A549 (cell line): ENCODE measurements at regions not wholly inside any gene's neighbourhood (a gene's known extent, or its start where the extent isn't known, plus 50 kb on each side); places are given as distances from the start of the nearest gene placed in this dataset.

Experiments used
- ATAC-seq, 2 experiments: fragments of 200-7000 bp in 1 of 2; fragments of >200 bp in 1 of 2; cut with Nextera tagmentation in 1 of 2; cut with Tn5 transposase in 1 of 2; 3 replicates each; pipeline versions ENCODE4 v1.8.0 to v1.9.1; 2018 to 2020; ENCODE audit warnings: mild to moderate bottlenecking in 1 of 2, moderate library complexity in 1 of 2
- CTCF ChIA-PET: fragments of 300-600 bp; sonication (Branson Sonifier 250); formaldehyde crosslinking; extraction: SDS; loops from one replicate; lab custom pipeline; 2021; ENCODE audit warnings: antibody characterized with exemption, inconsistent platforms; lab: Yijun Ruan, JAX
- POLR2A ChIA-PET: fragments of 350-600 bp; formaldehyde crosslinking; extraction: SDS; loops from one replicate; lab custom pipeline; 2021; ENCODE audit warnings: antibody characterized with exemption, inconsistent platforms; lab: Yijun Ruan, JAX
- DNase-seq, 2 experiments: peaks; one replicate each; pipeline versions ENCODE4 v3.0.0 to v3.0.0-alpha.2; 2011 to 2016; ENCODE audit warnings: low read depth in 1 of 2, low spot score in 1 of 2
- FAIRE-seq: peaks from 2 replicates; lab custom pipeline; 2011; peaks lifted over from hg19 to GRCh38; lab: Jason Lieb, UNC
- H3K27ac ChIP-seq, 2 experiments: fragments of >200 bp; sonication (Bioruptor Twin); formaldehyde crosslinking; 3 replicates each; pipeline ENCODE4 v1.5.1; 2016 to 2017
- H3K4me1 ChIP-seq: fragments of >200 bp; sonication (Bioruptor Twin); formaldehyde crosslinking; 3 replicates; pipeline ENCODE4 v1.6.1; 2016
- H3K4me2 ChIP-seq: fragments of >200 bp; sonication (Bioruptor Twin); formaldehyde crosslinking; 3 replicates; pipeline ENCODE4 v1.6.1; 2016
- H3K4me3 ChIP-seq: fragments of >200 bp; sonication (Bioruptor Twin); formaldehyde crosslinking; 3 replicates; pipeline ENCODE4 v1.5.1; 2016
- H3K9me3 ChIP-seq: fragments of >200 bp; sonication (Bioruptor Twin); formaldehyde crosslinking; 3 replicates; pipeline ENCODE4 v1.6.1; 2016
- ATOH8 ChIP-seq: fragments of 250-450 bp; sonication (Bioruptor Pico); IDR thresholded peaks from 2 replicates; pipeline ENCODE4 v1.5.0; 2020; ENCODE audit warnings: low read depth, mild to moderate bottlenecking, moderate library complexity
- BHLHE40 ChIP-seq: IDR thresholded peaks from 2 replicates; pipeline ENCODE4 v1.6.1; 2012; ENCODE audit warnings: low read depth, low read length, inconsistent platforms
- CBX2 ChIP-seq: fragments of 200-600 bp; sonication (generic); IDR thresholded peaks from 2 replicates; pipeline ENCODE4 v1.6.1; 2016; ENCODE audit warnings: low read depth, mild to moderate bottlenecking, borderline replicate concordance
- CBX8 ChIP-seq: fragments of 200-600 bp; sonication (generic); IDR thresholded peaks from 2 replicates; pipeline ENCODE4 v1.6.1; 2016
- CEBPB ChIP-seq, 2 experiments: fragments of >200 bp in 1 of 2; sonication (Bioruptor Twin) in 1 of 2; formaldehyde crosslinking in 1 of 2; IDR thresholded peaks; 2 replicates each; pipeline ENCODE4 v1.6.1; 2012 to 2016
- CHD4 ChIP-seq: fragments of 200-600 bp; sonication (generic); IDR thresholded peaks from 2 replicates; pipeline ENCODE4 v1.6.1; 2016; ENCODE audit warnings: antibody characterized with exemption, mild to moderate bottlenecking, borderline replicate concordance
- EHF ChIP-seq: fragments of 250-450 bp; sonication (Bioruptor Pico); IDR thresholded peaks from 2 replicates; pipeline ENCODE4 v1.5.0; 2020; ENCODE audit warnings: mild to moderate bottlenecking
- HES2 ChIP-seq: fragments of >200 bp; sonication (Bioruptor Twin); formaldehyde crosslinking; IDR thresholded peaks from 2 replicates; pipeline ENCODE4 v1.6.1; 2016
- HMGXB4 ChIP-seq: fragments of 250-450 bp; sonication (Bioruptor Pico); IDR thresholded peaks from 2 replicates; pipeline ENCODE4 v1.5.0; 2021; ENCODE audit warnings: mild to moderate bottlenecking, moderate library complexity, borderline replicate concordance
- HOXB13 ChIP-seq: fragments of 250-450 bp; sonication (Bioruptor Pico); IDR thresholded peaks from 2 replicates; pipeline ENCODE4 v1.5.0; 2020; ENCODE audit warnings: low read depth, mild to moderate bottlenecking, moderate library complexity
- KDM1A ChIP-seq: fragments of 200-600 bp; sonication (generic); IDR thresholded peaks from 2 replicates; pipeline ENCODE4 v1.6.1; 2016; ENCODE audit warnings: low read depth, mild to moderate bottlenecking
- MYC ChIP-seq: IDR thresholded peaks from 2 replicates; pipeline ENCODE4 v1.6.1; 2012; ENCODE audit warnings: mild to moderate bottlenecking, inconsistent platforms, low read length, improper control_type of control experiment, borderline replicate concordance
- NFE2L2 ChIP-seq: fragments of 150-350 bp; conservative IDR thresholded peaks from 2 replicates; pipeline ENCODE4 v1.6.1; 2014; ENCODE audit warnings: low read length
- NPAS2 ChIP-seq: fragments of 250-450 bp; sonication (Bioruptor Pico); IDR thresholded peaks from 2 replicates; pipeline ENCODE4 v1.8.0; 2022; ENCODE audit warnings: mild to moderate bottlenecking, moderate library complexity, borderline replicate concordance
- NR3C1 ChIP-seq: fragments of >200 bp; sonication (Bioruptor Twin); formaldehyde crosslinking; IDR thresholded peaks from 3 replicates; pipeline ENCODE4 v1.6.1; 2017
- PHF8 ChIP-seq: fragments of 200-600 bp; sonication (generic); IDR thresholded peaks from 2 replicates; pipeline ENCODE4 v1.6.1; 2016; ENCODE audit warnings: low read depth, mild to moderate bottlenecking, antibody characterized with exemption, moderate library complexity, borderline replicate concordance
- POLR2AphosphoS2 ChIP-seq: conservative IDR thresholded peaks from 2 replicates; pipeline ENCODE4 v1.6.1; 2012; ENCODE audit warnings: low read length, improper control_type of control experiment, inconsistent platforms
- RAD21 ChIP-seq, 2 experiments: fragments of >200 bp in 1 of 2; sonication (Bioruptor Twin) in 1 of 2; formaldehyde crosslinking in 1 of 2; IDR thresholded peaks in 1 of 2; conservative IDR thresholded peaks in 1 of 2; 2 replicates in 1 of 2; 3 replicates in 1 of 2; pipeline ENCODE4 v1.6.1; 2012 to 2018; ENCODE audit warnings: inconsistent platforms in 1 of 2
- RCOR1 ChIP-seq: fragments of 150-350 bp; IDR thresholded peaks from 2 replicates; pipeline ENCODE4 v1.6.1; 2014; ENCODE audit warnings: antibody characterized with exemption, low read length, low read depth
- RFX5 ChIP-seq: fragments of 450-650 bp; IDR thresholded peaks from 2 replicates; pipeline ENCODE4 v1.7.1; 2014; ENCODE audit warnings: antibody characterized with exemption, mild to moderate bottlenecking, moderate library complexity
- RNF2 ChIP-seq: fragments of 200-600 bp; sonication (generic); IDR thresholded peaks from 2 replicates; pipeline ENCODE4 v1.6.1; 2016; ENCODE audit warnings: low read depth, mild to moderate bottlenecking, antibody characterized with exemption, moderate library complexity, borderline replicate concordance
- SREBF2 ChIP-seq: fragments of 450-650 bp; IDR thresholded peaks from 2 replicates; pipeline ENCODE4 v1.6.1; 2014; ENCODE audit warnings: mild to moderate bottlenecking, moderate library complexity
- TFCP2L1 ChIP-seq: fragments of 250-450 bp; sonication (Bioruptor Pico); IDR thresholded peaks from 2 replicates; pipeline ENCODE4 v1.5.0; 2021; ENCODE audit warnings: mild to moderate bottlenecking
- TP53 ChIP-seq: fragments of 250-450 bp; sonication (Bioruptor Pico); IDR thresholded peaks from 2 replicates; pipeline ENCODE4 v1.5.0; 2021; ENCODE audit warnings: mild to moderate bottlenecking, moderate library complexity
- USF2 ChIP-seq: fragments of 450-650 bp; IDR thresholded peaks from 2 replicates; pipeline ENCODE4 v1.6.1; 2014; ENCODE audit warnings: antibody characterized with exemption
- ZC3H11A ChIP-seq: fragments of 450-650 bp; IDR thresholded peaks from 2 replicates; pipeline ENCODE4 v1.6.1; 2014; ENCODE audit warnings: antibody characterized with exemption, mild to moderate bottlenecking
- ZSCAN20 ChIP-seq: fragments of 250-450 bp; sonication (Bioruptor Pico); IDR thresholded peaks from 2 replicates; pipeline ENCODE4 v1.8.0; 2022; ENCODE audit warnings: mild to moderate bottlenecking, moderate library complexity
- WGBS: methylation state at CpG from one replicate; pipeline ENCODE4 v1.1.6; 2017; ENCODE audit errors: missing lambda C conversion rate; 5-methylcytosine and 5-hydroxymethylcytosine counted together

GRCh38 chr13:77465603-77466195 is 69.8 kb upstream of the SCEL start (continued):
- TF ChIP-seq POLR2AphosphoS2 (no peak), NPAS2 (CRISPR knock-in tag) (no peak), BHLHE40 (no peak), MYC (no peak), RNF2 (no peak)

- POLR2A ChIA-PET: no interaction called here
- no peak for ATAC-seq
These were observed 75.3 kb upstream of the SCEL start for GRCh38 chr13:77460195-77460594.

GRCh38 chr13:77459592-77459991 is 75.9 kb upstream of the SCEL start:
- CTCF ChIA-PET: no interaction called here
- POLR2A ChIA-PET: no interaction called here
- ATAC-seq (no peak), FAIRE-seq (no peak), DNase-seq (no peak)
- 42% methylated on average over 3 of the region's 3 CpGs for WGBS
- Histone ChIP-seq H3K4me1 (no peaks in the 10 kb centered on the region), H3K4me3 (no peak overlapping the region), H3K9me3 (no peaks in the 10 kb centered on the region), H3K27ac (no peak overlapping the region), H3K4me2 (no peak overlapping the region)
- TF ChIP-seq ZC3H11A: no peak
- no peak for TF ChIP-seq ZSCAN20 (CRISPR knock-in tag)
- no peak for TF ChIP-seq CEBPB (IDR thresholded peaks at IDR 0.05)
- TF ChIP-seq HMGXB4 (CRISPR knock-in tag): no peak
- no peak for TF ChIP-seq PHF8
- TF ChIP-seq EHF: no peak
- TF ChIP-seq BHLHE40: no peak
- no peak for TF ChIP-seq USF2
- TF ChIP-seq SREBF2: no peak
- no peak for TF ChIP-seq KDM1A
- TF ChIP-seq RAD21 (conservative IDR thresholded peaks at IDR 0.05 in 1 of 2, IDR thresholded peaks at IDR 0.05 in 1 of 2): no peak
- TF ChIP-seq HOXB13 (CRISPR knock-in tag): no peak
- no peak for TF ChIP-seq TP53 (CRISPR knock-in tag)
- no peak for TF ChIP-seq CHD4
- no peak for TF ChIP-seq HES2

More at GRCh38 chr13:77460195-77460594, 75.3 kb upstream of the SCEL start:
- Histone ChIP-seq H3K9me3 (no peaks in the 10 kb centered on the region), H3K27ac (no peak overlapping the region), H3K4me3 (no peak overlapping the region), H3K4me1 (no peaks in the 10 kb centered on the region), H3K4me2 (no peak overlapping the region)
- TF ChIP-seq NFE2L2 (no peak), ATOH8 (CRISPR knock-in tag) (no peak), TFCP2L1 (CRISPR knock-in tag) (no peak), CBX8 (no peak), NPAS2 (CRISPR knock-in tag) (no peak), POLR2AphosphoS2 (no peak), ZC3H11A (no peak), RCOR1 (no peak), RFX5 (no peak), NR3C1 (no peak), CBX2 (no peak)
- 61% methylated on average over 2 of the region's 2 CpGs for WGBS
- FAIRE-seq (no peak), DNase-seq (no peak)
- CTCF ChIA-PET: no interaction called here
